HG03354 (cell line): ENCODE measurements at regions not wholly inside any gene's neighbourhood (a gene's known extent, or its start where the extent isn't known, plus 50 kb on each side); places are given as distances from the start of the nearest gene placed in this dataset.

ENCODE experiments used
- ATAC-seq: cut with Tn5 transposase; IDR thresholded peaks from one replicate; pipeline ENCODE4 v1.9.1; 2021; ENCODE audit warnings: mild to moderate bottlenecking; ENCODE audit not compliant: unreplicated experiment, poor library complexity, severe bottlenecking

DNA sequence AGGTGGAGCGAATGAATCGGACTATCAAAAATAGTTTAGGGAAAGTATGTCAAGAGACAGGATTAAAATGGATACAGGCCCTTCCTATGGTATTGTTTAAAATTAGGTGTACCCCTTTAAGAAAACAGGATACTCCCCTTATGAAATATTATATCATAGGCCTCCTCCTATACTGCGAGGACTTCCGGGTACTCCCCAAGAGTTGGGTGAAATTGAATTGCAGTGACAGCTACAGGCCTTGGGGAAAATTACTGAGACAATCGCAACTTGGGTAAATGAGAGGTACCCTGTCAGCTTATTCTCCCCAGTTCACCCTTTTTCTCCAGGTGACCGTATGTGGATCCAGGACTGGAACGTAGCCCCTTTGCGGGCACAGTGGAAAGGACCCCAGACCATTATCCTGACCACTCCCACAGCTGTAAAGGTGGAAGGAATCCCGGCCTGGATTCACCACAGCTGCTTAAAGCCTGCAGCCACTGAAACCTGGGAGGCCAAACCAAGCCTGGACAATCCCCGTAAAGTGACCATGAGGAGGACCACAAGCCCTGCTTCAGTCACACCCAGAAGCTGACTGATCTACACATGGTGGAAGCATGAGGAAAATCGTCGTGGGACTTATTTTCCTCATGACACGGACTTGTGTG is 1138.1 kb downstream of the ARAP2 start:
- ATAC-seq: no peak

DNA sequence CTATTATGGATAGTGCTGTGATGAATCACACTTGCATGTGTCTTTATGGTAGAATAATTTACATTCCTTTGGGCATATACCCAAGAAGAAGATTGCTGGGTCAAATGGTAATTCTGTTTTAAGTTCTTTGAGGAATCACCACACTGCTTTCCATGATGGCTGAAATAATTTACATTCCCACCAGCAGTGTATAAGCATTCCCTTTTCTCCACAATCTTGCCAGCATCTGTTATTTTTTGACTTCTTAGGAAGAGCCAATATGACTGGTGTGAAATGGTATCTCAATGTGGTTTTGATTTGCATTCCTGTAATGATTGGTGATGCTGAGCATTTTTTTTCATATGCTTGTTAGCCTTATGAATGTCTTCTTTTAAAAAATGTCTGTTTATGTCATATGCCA is 1120.2 kb downstream of the ARAP2 start:
- no peak for ATAC-seq

GRCh38 chr4:35125995-35126712 is 1118.2 kb downstream of the ARAP2 start:
- no peak for ATAC-seq

DNA sequence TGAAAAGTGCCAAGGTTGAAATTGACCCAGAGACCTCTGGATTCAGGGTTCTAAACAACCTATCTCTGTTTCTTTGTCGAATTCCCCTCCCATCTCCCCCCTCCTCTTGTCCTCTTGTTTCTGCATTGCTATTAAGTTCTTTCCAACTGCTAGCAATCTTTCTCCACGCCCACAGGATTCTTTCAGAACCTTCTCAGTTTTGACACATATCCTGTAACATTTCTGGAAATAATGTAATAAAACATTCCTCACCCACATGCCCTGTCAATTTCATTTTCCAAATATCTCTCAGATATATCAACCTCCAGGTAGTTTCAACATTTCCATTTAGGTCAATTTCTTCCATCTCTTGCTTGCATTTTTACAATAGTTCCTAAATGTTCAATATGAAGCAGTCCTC is 1105.9 kb downstream of the ARAP2 start:
- no peak for ATAC-seq

DNA sequence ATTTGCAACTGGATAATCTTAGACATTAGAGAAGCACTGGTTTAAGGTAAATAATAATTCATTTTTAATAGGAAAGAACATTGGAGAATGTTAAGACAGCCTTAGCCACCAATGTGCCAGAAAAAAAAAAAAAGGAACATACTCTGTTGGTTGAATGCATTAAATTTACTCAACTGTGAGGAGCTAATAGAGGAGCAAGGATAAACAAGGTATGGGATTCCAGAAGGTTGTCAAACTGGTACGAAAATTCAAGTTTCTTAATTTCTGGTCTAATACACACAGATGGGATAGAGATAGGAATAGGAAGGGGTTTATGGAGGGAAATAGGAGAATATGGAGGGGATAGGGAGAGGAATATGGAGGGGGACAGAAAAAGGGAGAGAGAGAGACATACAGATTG is 1096.6 kb downstream of the ARAP2 start:
- ATAC-seq: no peak

DNA sequence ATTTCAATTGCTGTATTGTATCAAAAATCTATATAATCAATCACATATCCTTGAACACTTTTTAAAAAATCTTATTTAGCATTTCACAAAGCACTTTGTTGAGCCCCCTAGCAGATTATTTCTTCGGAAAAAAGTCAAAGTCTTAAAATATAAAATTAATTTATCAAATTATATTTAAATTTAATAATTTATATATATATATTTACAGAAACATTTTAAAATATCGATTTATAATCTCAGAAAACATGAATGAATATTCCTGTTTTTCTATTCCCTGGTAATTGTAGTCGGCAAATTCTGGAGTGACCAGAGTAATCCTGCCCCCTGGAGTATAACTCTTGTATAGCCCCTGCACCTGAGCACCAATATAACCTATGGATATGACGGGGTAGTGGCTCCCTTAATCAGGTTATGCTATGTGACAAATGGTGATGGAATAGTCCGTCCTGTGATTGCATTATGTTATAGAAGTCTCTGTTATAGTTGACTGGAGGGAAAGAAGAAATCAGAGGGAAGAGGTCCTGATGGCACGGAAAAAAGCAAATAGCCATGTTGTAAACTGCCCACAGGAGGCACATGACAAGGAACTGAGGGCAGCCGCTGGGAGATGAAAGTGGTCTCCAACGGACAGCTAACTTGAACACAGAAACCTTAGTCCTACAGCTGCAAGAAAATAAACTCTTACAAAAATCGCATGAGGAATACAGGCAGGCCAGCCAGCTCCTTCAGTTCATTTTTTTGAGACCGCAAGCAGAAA is 1092.3 kb downstream of the ARAP2 start:
- peak; percentile 61 for ATAC-seq

GRCh38 chr4:35163168-35163567 is 1081.1 kb downstream of the ARAP2 start:
- no peak for ATAC-seq

GRCh38 chr4:35164063-35164462 is 1080.3 kb downstream of the ARAP2 start:
- ATAC-seq: peak; percentile 68

DNA sequence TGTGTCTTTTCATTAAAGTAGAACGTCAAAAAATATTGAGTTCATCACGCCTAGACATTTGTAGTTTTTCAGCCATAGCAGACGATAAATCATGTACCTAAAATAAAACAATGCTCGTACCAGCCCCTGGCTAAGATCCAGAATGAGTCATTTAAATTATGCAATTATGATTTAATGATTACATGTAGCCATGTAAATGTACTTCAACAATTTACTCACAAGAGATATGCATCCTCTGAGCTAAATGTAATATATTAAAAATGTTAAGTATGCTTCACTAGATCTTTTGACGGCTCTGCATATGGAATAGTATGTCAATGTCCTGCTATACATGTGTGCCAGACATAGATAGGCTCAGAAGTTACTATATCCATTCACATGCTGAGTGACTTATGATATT is 1077.8 kb downstream of the ARAP2 start:
- ATAC-seq: no peak

- ATAC-seq: no peak
Observed at GRCh38 chr4:35167385-35167784, 1076.9 kb downstream of the ARAP2 start.

- no peak for ATAC-seq
Observed at GRCh38 chr4:35175487-35175886, 1068.8 kb downstream of the ARAP2 start.

DNA sequence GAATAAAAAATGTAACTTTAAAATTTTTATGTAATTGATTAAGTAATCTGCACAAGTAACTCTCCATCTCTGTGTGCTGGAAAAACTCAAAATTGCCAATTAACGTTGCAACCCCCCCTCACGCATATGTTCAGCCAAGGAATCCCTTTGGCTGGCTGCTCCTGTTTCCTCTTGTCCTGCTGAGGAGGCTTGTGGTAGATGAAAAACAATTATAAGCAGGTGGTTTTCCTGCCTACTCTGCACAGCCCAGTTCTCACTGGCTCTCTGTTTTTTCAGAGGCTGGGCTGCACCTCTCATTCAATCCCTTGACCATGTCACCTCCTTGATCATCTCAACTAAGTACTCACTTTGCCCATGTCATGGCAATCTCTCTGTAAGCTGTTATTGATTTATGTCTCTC is 1068.4 kb downstream of the ARAP2 start:
- no peak for ATAC-seq

DNA sequence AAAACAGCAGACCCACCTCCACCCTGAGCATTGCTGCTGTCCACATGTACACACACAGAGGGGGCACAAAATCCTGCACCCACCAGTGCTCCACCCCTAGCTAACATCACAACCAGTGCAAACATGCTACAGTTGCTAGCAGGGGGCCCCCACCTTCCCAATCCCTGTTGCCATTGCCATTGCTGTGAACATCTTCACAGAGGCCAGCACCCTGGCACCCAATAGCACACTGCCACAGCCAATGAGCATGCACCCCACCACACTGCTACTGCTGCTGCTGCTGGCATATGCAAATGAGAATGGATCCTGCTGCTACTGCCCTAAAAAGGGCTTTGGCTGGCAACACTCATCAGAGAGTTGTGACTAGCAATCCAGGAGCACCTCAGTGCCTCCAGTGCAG is 1061.9 kb downstream of the ARAP2 start:
- no peak for ATAC-seq

DNA sequence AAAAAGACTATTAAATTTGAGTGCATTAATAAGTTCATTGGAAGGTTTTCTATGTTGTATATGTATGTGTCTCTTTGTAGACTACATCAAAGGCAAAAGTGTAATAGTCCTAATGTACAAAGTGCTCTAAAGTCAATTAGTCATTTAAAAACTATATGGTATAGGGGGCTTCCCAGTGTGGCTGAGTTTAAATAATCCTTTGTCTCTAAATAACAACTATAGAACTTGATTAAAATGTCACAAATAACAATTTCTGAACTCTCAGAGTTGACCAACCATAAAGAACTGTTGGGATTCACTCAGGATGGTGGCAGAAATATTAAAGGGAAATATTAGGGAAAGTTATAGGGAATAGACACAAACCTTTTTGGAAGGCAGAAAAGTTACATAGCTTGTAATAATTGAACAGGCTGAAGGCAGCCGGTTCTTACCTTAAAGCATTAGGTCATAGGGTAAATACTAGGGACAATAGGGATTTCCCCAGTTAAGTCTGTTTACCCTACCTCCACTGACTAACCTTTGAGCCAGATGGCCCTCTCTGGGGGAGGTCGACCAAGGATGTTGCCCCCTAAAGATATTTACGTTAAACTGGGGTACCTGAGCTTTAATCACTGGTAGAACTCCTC is 1054.2 kb downstream of the ARAP2 start:
- no peak for ATAC-seq

GRCh38 chr4:35201403-35201802 is 1042.9 kb downstream of the ARAP2 start:
- no peak for ATAC-seq

GRCh38 chr4:35216636-35217035 is 1027.7 kb downstream of the ARAP2 start:
- no peak for ATAC-seq

- no peak for ATAC-seq
Observed at GRCh38 chr4:35217331-35217730, 1027.0 kb downstream of the ARAP2 start.

- no peak for ATAC-seq
Observed at GRCh38 chr4:35228313-35228712, 1016.0 kb downstream of the ARAP2 start.

DNA sequence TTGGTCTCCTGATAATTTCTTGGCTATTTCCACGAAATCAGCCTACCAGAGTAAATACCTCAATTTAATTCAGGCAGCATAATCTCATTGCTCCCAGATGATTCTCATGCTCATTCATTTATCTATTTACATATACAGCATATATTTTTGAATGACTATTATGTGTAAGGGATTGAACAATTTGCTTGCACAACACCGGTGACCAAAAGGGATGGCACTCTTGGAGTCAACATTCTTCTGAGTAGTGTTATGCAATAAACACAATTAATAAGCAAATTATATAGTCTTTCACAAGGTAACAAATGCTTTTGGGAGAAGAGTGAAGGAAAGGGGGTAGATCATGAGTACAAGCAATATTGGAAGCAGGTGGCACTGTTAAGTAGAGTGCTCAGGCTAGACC is 1015.3 kb downstream of the ARAP2 start:
- ATAC-seq: no peak

GRCh38 chr4:35237924-35238323 is 1006.4 kb downstream of the ARAP2 start:
- no peak for ATAC-seq

- ATAC-seq: no peak
Observed at GRCh38 chr4:35238793-35239192, 1005.5 kb downstream of the ARAP2 start.
